ENCODE measurements at regions not wholly inside any gene's neighbourhood (a gene's known extent, or its start where the extent isn't known, plus 50 kb on each side); places are given as distances from the start of the nearest gene placed in this dataset.

DNA sequence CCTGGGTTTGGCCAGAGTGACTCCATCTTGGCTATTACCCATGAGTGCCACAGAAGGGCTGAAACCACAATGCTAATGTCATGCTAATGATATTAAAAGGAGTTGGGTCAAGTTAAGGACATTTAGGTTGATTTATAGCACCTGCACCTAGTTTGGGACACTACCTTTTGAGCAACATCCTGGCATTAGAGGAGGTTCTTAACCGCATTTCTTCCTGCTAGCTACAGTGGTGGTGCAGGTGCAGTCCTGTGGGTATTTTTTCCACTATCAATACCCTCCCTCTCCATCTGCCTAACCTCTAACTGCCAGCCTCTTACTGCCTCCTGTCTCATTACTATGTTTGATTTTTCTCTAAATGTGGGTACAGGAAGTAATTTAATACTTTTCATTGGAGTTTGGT, 1276.1 kb downstream of the FSTL5 start:
- TF ChIP-seq, protein P1, sequence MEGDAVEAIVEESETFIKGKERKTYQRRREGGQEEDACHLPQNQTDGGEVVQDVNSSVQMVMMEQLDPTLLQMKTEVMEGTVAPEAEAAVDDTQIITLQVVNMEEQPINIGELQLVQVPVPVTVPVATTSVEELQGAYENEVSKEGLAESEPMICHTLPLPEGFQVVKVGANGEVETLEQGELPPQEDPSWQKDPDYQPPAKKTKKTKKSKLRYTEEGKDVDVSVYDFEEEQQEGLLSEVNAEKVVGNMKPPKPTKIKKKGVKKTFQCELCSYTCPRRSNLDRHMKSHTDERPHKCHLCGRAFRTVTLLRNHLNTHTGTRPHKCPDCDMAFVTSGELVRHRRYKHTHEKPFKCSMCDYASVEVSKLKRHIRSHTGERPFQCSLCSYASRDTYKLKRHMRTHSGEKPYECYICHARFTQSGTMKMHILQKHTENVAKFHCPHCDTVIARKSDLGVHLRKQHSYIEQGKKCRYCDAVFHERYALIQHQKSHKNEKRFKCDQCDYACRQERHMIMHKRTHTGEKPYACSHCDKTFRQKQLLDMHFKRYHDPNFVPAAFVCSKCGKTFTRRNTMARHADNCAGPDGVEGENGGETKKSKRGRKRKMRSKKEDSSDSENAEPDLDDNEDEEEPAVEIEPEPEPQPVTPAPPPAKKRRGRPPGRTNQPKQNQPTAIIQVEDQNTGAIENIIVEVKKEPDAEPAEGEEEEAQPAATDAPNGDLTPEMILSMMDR (conservative IDR thresholded peaks at IDR 0.05; ENCODE audit: low read depth, low read length), result no peak
- no peak overlapping the region for H3K4me3 ChIP-seq (ENCODE audit: low read depth, low read length)
- DNase-seq (ENCODE audit: low read depth), result no peak

- TF ChIP-seq, protein P1 (conservative IDR thresholded peaks at IDR 0.05; ENCODE audit: low read depth, low read length), result no peak
- DNase-seq (ENCODE audit: low read depth), result no peak
Observed at GRCh38 chr4:160894128-160894527, 1269.7 kb downstream of the FSTL5 start.

GRCh38 chr4:160894809-160895208, 1269.0 kb downstream of the FSTL5 start:
- no peak overlapping the region for H3K4me3 ChIP-seq (ENCODE audit: low read depth, low read length)
- DNase-seq (ENCODE audit: low read depth), result no peak

More at GRCh38 chr4:160894128-160894527, 1269.7 kb downstream of the FSTL5 start:
- H3K4me3 ChIP-seq (ENCODE audit: low read depth, low read length), result no peak overlapping the region

GRCh38 chr4:160927311-160927710, 1236.5 kb downstream of the FSTL5 start:
- H3K4me3 ChIP-seq (ENCODE audit: low read depth, low read length), result no peak overlapping the region

More at GRCh38 chr4:160894809-160895208, 1269.0 kb downstream of the FSTL5 start:
- TF ChIP-seq, protein P1 (conservative IDR thresholded peaks at IDR 0.05; ENCODE audit: low read depth, low read length), result no peak

DNA sequence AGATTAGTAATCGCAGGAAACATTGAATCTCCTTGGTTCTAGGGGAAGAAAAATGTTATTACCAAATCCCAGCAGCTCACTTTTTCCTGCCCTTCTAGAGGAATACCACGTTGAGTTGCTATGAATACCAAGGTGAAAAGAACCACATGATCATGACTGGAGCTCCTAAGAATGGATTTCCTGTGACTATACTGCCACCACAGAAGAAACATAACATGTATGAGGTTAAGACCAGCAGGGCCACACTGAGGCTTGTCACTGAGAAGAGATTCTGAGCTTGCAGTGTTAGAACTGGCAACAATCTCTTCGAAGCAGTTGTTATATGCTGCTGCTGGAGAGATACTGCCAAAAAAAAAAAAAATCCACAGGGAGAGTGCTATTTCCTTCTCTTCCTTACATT, 1235.3 kb downstream of the FSTL5 start:
- TF ChIP-seq, protein P1 (conservative IDR thresholded peaks at IDR 0.05; ENCODE audit: low read depth, low read length), result no peak
- DNase-seq (ENCODE audit: low read depth), result no peak
- no peak overlapping the region for H3K4me3 ChIP-seq (ENCODE audit: low read depth, low read length)

More at GRCh38 chr4:160927311-160927710, 1236.5 kb downstream of the FSTL5 start:
- TF ChIP-seq, protein P1 (conservative IDR thresholded peaks at IDR 0.05; ENCODE audit: low read depth, low read length), result no peak
- no peak for DNase-seq (ENCODE audit: low read depth)

DNA sequence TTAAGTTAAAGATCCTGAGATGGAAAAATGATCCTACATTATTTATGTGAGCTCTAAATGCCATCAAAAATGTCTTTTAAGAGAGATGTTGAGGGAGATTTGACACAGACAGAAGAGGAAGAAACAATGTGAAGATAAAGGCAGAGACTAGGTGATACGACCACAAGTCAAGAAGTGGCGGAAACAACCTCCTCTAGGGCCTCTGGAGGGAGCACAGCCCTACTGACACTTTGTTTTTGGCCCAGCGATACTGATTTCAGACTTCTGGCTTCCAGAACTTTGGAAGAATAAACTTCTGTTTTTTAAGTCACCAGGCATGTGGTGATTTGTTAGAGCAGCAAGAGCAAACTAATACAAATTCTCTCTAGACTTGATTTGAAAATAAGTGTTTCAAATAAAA, 1216.1 kb downstream of the FSTL5 start:
- TF ChIP-seq, protein P1 (conservative IDR thresholded peaks at IDR 0.05; ENCODE audit: low read depth, low read length), result no peak
- no peak for DNase-seq (ENCODE audit: low read depth)
- H3K4me3 ChIP-seq (ENCODE audit: low read depth, low read length), result no peak overlapping the region

GRCh38 chr4:160956875-160957274, 1206.9 kb downstream of the FSTL5 start:
- TF ChIP-seq, protein P1 (conservative IDR thresholded peaks at IDR 0.05; ENCODE audit: low read depth, low read length), result no peak
- no peak overlapping the region for H3K4me3 ChIP-seq (ENCODE audit: low read depth, low read length)
- DNase-seq (ENCODE audit: low read depth), result no peak

All from epithelial cell of proximal tubule (primary cell).